ENCODE measurements at regions not wholly inside any gene's neighbourhood (a gene's known extent, or its start where the extent isn't known, plus 50 kb on each side); places are given as distances from the start of the nearest gene placed in this dataset.
A peak's percentile ranks its signal among the peaks of the same experiment; 100 is the strongest.
"Not testable (repeated sequence)": the region's sequence is repeated elsewhere in the genome, so short reads cannot be mapped to it uniquely, and the experiment has no call there.

GRCh38 chr1:149635290-149635899 is 51.7 kb downstream of the PPIAL4C start:
- DNase-seq (ENCODE audit: low spot score), result not testable (repeated sequence)

GRCh38 chr1:149636286-149637122 is 52.9 kb downstream of the PPIAL4C start:
- peak; percentile 99 for DNase-seq (ENCODE audit: low spot score)

- DNase-seq (ENCODE audit: low spot score), result not testable (repeated sequence)
Observed at GRCh38 chr1:149638481-149638880, 54.8 kb downstream of the PPIAL4C start.

- not testable (repeated sequence) for DNase-seq (ENCODE audit: low spot score)
Observed at GRCh38 chr1:149638901-149639658, 55.4 kb downstream of the PPIAL4C start.

- DNase-seq (ENCODE audit: low spot score), result not testable (repeated sequence)
Observed at GRCh38 chr1:149641179-149641578, 57.5 kb downstream of the PPIAL4C start.

- peak; percentile 21 for DNase-seq (ENCODE audit: low spot score)
Observed at GRCh38 chr1:149644818-149645217, 61.2 kb downstream of the PPIAL4C start.

- not testable (repeated sequence) for DNase-seq (ENCODE audit: low spot score)
Observed at GRCh38 chr1:149646360-149647017, 62.8 kb downstream of the PPIAL4C start.

- DNase-seq (ENCODE audit: low spot score), result not testable (repeated sequence)
Observed at GRCh38 chr1:149647018-149647373, 63.3 kb downstream of the PPIAL4C start.

GRCh38 chr1:149657750-149658149 is 74.1 kb downstream of the PPIAL4C start:
- not testable (repeated sequence) for DNase-seq (ENCODE audit: low spot score)

- not testable (repeated sequence) for DNase-seq (ENCODE audit: low spot score)
Observed at GRCh38 chr1:149658175-149658574, 74.5 kb downstream of the PPIAL4C start.

- not testable (repeated sequence) for DNase-seq (ENCODE audit: low spot score)
Observed at GRCh38 chr1:149664624-149665023, 81.0 kb downstream of the PPIAL4C start.

GRCh38 chr1:149665033-149665432 is 81.4 kb downstream of the PPIAL4C start:
- not testable (repeated sequence) for DNase-seq (ENCODE audit: low spot score)

GRCh38 chr1:149665528-149665927 is 81.9 kb downstream of the PPIAL4C start:
- not testable (repeated sequence) for DNase-seq (ENCODE audit: low spot score)

GRCh38 chr1:149673231-149673909 is 89.7 kb downstream of the PPIAL4C start:
- DNase-seq (ENCODE audit: low spot score), result not testable (repeated sequence)

- not testable (repeated sequence) for DNase-seq (ENCODE audit: low spot score)
Observed at GRCh38 chr1:149674921-149675320, 91.3 kb downstream of the PPIAL4C start.

GRCh38 chr1:149677359-149677758 is 93.7 kb downstream of the PPIAL4C start:
- not testable (repeated sequence) for DNase-seq (ENCODE audit: low spot score)

- not testable (repeated sequence) for DNase-seq (ENCODE audit: low spot score)
Observed at GRCh38 chr1:149686593-149687238, 95.8 kb upstream of the FCGR1A start.

- DNase-seq (ENCODE audit: low spot score), result not testable (repeated sequence)
Observed at GRCh38 chr1:149691399-149691798, 91.1 kb upstream of the FCGR1A start.

- DNase-seq (ENCODE audit: low spot score), result not testable (repeated sequence)
Observed at GRCh38 chr1:149692804-149693539, 89.5 kb upstream of the FCGR1A start.

GRCh38 chr1:149695066-149695465 is 87.4 kb upstream of the FCGR1A start:
- not testable (repeated sequence) for DNase-seq (ENCODE audit: low spot score)
